ENCODE measurements at regions not wholly inside any gene's neighbourhood (a gene's known extent, or its start where the extent isn't known, plus 50 kb on each side); places are given as distances from the start of the nearest gene placed in this dataset.
"Not testable (repeated sequence)": the region's sequence is repeated elsewhere in the genome, so short reads cannot be mapped to it uniquely, and the experiment has no call there.

GRCh38 chr2:220377482-220378155 lies 750.2 kb downstream of the SLC4A3 start:
- no peak for DNase-seq

GRCh38 chr2:220387758-220388157 lies 760.3 kb downstream of the SLC4A3 start:
- DNase-seq = not testable (repeated sequence)

- no peak for DNase-seq
Observed at GRCh38 chr2:220393711-220394110, 766.3 kb downstream of the SLC4A3 start.

GRCh38 chr2:220394433-220394832 lies 767.0 kb downstream of the SLC4A3 start:
- DNase-seq = no peak

GRCh38 chr2:220396287-220396686 lies 768.9 kb downstream of the SLC4A3 start:
- DNase-seq = no peak

GRCh38 chr2:220410296-220410695 lies 782.9 kb downstream of the SLC4A3 start:
- DNase-seq = no peak

GRCh38 chr2:220417503-220417902 lies 790.1 kb downstream of the SLC4A3 start:
- no peak for DNase-seq

GRCh38 chr2:220419647-220420046 lies 792.2 kb downstream of the SLC4A3 start:
- DNase-seq = no peak

- DNase-seq = no peak
Observed at GRCh38 chr2:220420820-220421219, 793.4 kb downstream of the SLC4A3 start.

GRCh38 chr2:220422676-220423075 lies 795.2 kb downstream of the SLC4A3 start:
- DNase-seq = no peak

- DNase-seq = no peak
Observed at GRCh38 chr2:220424561-220424960, 797.1 kb downstream of the SLC4A3 start.

- DNase-seq = no peak
Observed at GRCh38 chr2:220432645-220433044, 805.2 kb downstream of the SLC4A3 start.

GRCh38 chr2:220433131-220433530 lies 805.7 kb downstream of the SLC4A3 start:
- no peak for DNase-seq

GRCh38 chr2:220434385-220434784 lies 807.0 kb downstream of the SLC4A3 start:
- no peak for DNase-seq

GRCh38 chr2:220437938-220438337 lies 810.5 kb downstream of the SLC4A3 start:
- DNase-seq = no peak

- no peak for DNase-seq
Observed at GRCh38 chr2:220440731-220441130, 813.3 kb downstream of the SLC4A3 start.

GRCh38 chr2:220441404-220441803 lies 814.0 kb downstream of the SLC4A3 start:
- DNase-seq = no peak

GRCh38 chr2:220442012-220442411 lies 814.6 kb downstream of the SLC4A3 start:
- DNase-seq = no peak

GRCh38 chr2:220445429-220446105 lies 818.1 kb downstream of the SLC4A3 start:
- DNase-seq = no peak

- no peak for DNase-seq
Observed at GRCh38 chr2:220446106-220446712, 818.8 kb downstream of the SLC4A3 start.

GRCh38 chr2:220450846-220451245 lies 823.4 kb downstream of the SLC4A3 start:
- no peak for DNase-seq

- DNase-seq = no peak
Observed at GRCh38 chr2:220451438-220451837, 824.0 kb downstream of the SLC4A3 start.

GRCh38 chr2:220452561-220452960 lies 825.1 kb downstream of the SLC4A3 start:
- DNase-seq = no peak

- DNase-seq = no peak
Observed at GRCh38 chr2:220455351-220455990, 828.0 kb downstream of the SLC4A3 start.
